ENCODE measurements at regions not wholly inside any gene's neighbourhood (a gene's known extent, or its start where the extent isn't known, plus 50 kb on each side); places are given as distances from the start of the nearest gene placed in this dataset.

DNA sequence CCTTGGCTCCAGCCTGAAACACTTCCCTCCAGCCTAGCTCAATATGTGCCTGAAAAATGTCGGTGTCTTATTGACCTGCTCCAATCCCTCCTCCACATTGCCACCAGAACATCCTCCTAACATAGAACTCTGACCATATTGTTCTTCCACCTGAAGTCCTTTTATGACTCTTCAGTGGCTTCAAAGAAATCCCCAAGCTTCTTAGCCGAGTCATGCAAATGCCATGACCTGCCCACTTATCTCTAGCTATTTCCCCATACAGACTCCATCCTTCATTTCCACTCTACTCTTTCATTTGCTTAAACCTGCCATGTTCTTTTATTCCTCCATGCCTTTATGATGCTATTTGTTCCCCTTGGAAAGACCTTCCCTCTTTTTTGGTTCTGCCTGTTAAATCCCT, 568.6 kb downstream of the ETNK1 start:
- no peaks in the 10 kb centered on the region for H3K27me3 Mint-ChIP-seq (ENCODE audit: unreplicated experiment)

DNA sequence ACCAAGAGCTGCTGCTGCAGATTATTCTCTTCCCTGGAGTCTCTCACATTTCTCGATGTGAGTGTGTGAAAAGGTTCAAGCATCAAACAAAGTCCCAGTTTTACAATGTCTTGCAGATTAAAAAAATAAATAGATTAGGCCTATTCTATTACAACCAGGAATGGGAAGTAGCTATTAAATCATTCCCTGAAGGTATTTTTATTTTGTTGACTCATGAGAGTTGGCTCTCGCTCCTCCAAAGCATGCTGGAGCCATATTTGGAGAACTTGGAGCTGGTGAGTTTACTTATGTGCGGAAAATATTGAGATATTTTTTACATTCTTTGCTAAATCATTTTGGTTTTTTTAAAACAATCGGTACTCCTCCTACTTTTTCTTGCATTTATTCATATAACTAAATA, 572.3 kb downstream of the ETNK1 start:
- no peak for TF ChIP-seq CTCF (IDR thresholded peaks at IDR 0.05; ENCODE audit: unreplicated experiment)
- Mint-ChIP-seq H3K4me3 (ENCODE audit: unreplicated experiment) (no peak overlapping the region), H3K4me1 (ENCODE audit: unreplicated experiment) (no peaks in the 10 kb centered on the region), H3K36me3 (ENCODE audit: low read depth, unreplicated experiment) (no peaks in the 10 kb centered on the region), H3K9me3 (ENCODE audit: unreplicated experiment) (no peaks in the 10 kb centered on the region), H3K27me3 (ENCODE audit: unreplicated experiment) (no peaks in the 10 kb centered on the region), H3K27ac (ENCODE audit: unreplicated experiment) (no peak overlapping the region)
- DNase-seq (ENCODE audit: low spot score) = no peak

More for the DNA sequence above, 568.6 kb downstream of the ETNK1 start:
- Mint-ChIP-seq H3K27ac (ENCODE audit: unreplicated experiment) (no peak overlapping the region), H3K9me3 (ENCODE audit: unreplicated experiment) (no peaks in the 10 kb centered on the region), H3K36me3 (ENCODE audit: low read depth, unreplicated experiment) (no peaks in the 10 kb centered on the region), H3K4me1 (ENCODE audit: unreplicated experiment) (no peaks in the 10 kb centered on the region), H3K4me3 (ENCODE audit: unreplicated experiment) (no peak overlapping the region)
- no peak for DNase-seq (ENCODE audit: low spot score)
- TF ChIP-seq CTCF (IDR thresholded peaks at IDR 0.05; ENCODE audit: unreplicated experiment) = no peak

DNA sequence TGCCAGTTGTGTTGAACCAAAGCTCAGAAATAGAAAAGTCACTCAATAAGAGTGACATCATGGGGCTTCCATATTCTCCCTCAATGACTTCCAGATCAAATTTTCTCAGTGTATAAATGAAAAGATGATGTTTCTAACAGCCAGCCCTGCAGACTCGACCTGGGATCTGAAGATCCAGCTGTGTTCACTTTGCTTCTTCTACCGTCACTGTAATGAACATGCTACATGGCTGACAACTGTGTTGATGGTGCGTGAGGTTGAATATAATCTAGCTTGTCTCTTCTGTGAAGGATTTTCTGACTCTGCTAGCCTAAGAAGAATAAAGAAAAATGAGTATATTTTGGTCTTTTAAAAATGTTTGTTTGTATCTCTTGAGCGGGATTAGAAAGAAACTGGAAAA, 577.8 kb downstream of the ETNK1 start:
- no peak for TF ChIP-seq CTCF (IDR thresholded peaks at IDR 0.05; ENCODE audit: unreplicated experiment)
- H3K27me3 Mint-ChIP-seq (ENCODE audit: unreplicated experiment) = no peaks in the 10 kb centered on the region
- no peaks in the 10 kb centered on the region for H3K4me1 Mint-ChIP-seq (ENCODE audit: unreplicated experiment)
- no peaks in the 10 kb centered on the region for H3K9me3 Mint-ChIP-seq (ENCODE audit: unreplicated experiment)
- DNase-seq (ENCODE audit: low spot score) = no peak
- H3K4me3 Mint-ChIP-seq (ENCODE audit: unreplicated experiment) = no peak overlapping the region
- no peak overlapping the region for H3K27ac Mint-ChIP-seq (ENCODE audit: unreplicated experiment)
- no peaks in the 10 kb centered on the region for H3K36me3 Mint-ChIP-seq (ENCODE audit: low read depth, unreplicated experiment)

DNA sequence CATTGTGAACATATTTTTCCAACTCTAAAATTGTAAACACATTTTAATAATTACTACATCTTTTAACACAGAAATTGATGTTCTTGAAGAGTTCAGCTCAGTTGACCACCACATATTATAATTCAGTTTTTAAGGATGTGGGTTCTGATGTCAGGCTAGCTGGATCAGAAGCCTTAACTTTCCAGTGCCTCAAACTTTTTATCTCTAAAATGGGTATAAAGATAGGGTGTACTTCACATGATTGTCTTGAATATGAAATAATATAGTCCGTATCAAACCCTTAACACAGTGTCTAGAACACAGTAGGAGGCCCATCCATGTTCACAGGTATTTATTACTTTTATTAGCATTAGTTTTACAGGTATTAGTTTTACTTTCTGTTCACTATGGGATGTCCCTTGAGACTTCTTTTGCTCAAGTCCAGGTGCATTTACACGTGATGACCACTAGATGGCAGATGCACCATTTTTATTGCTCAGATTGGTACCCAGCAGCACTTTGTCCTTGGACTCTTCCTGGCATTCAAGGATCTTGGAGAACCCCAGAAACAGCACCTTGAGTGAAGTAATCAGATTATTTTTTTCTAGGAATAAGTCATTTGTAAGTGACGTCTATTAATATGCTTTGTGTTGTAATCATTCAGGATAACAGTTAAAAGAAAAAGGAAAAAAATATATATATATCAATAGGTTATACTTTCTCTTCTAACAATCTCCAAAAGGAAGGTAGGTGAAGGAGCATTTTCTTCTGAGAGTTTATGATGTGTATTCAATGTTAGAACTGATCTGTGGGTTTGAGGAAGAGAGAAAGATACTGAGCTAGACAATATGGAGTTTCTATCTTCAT, 580.2 kb downstream of the ETNK1 start:
- TF ChIP-seq CTCF (IDR thresholded peaks at IDR 0.05; ENCODE audit: unreplicated experiment) = peak; percentile 100
- H3K4me1 Mint-ChIP-seq (ENCODE audit: unreplicated experiment) = no peaks in the 10 kb centered on the region
- H3K4me3 Mint-ChIP-seq (ENCODE audit: unreplicated experiment) = no peak overlapping the region
- H3K36me3 Mint-ChIP-seq (ENCODE audit: low read depth, unreplicated experiment) = no peaks in the 10 kb centered on the region
- H3K9me3 Mint-ChIP-seq (ENCODE audit: unreplicated experiment) = no peaks in the 10 kb centered on the region
- peak; percentile 15 for DNase-seq (ENCODE audit: low spot score)
- H3K27me3 Mint-ChIP-seq (ENCODE audit: unreplicated experiment) = no peaks in the 10 kb centered on the region
- H3K27ac Mint-ChIP-seq (ENCODE audit: unreplicated experiment) = no peak overlapping the region

GRCh38 chr12:23209793-23210192, 584.8 kb downstream of the ETNK1 start:
- Mint-ChIP-seq H3K4me1 (ENCODE audit: unreplicated experiment) (no peaks in the 10 kb centered on the region), H3K27me3 (ENCODE audit: unreplicated experiment) (no peaks in the 10 kb centered on the region), H3K9me3 (ENCODE audit: unreplicated experiment) (no peaks in the 10 kb centered on the region), H3K4me3 (ENCODE audit: unreplicated experiment) (no peak overlapping the region), H3K36me3 (ENCODE audit: low read depth, unreplicated experiment) (no peaks in the 10 kb centered on the region), H3K27ac (ENCODE audit: unreplicated experiment) (no peak overlapping the region)
- DNase-seq (ENCODE audit: low spot score) = no peak
- no peak for TF ChIP-seq CTCF (IDR thresholded peaks at IDR 0.05; ENCODE audit: unreplicated experiment)

Data from endothelial cell (in vitro differentiated cells).